ENCODE measurements at regions not wholly inside any gene's neighbourhood (a gene's known extent, or its start where the extent isn't known, plus 50 kb on each side); places are given as distances from the start of the nearest gene placed in this dataset.

DNA sequence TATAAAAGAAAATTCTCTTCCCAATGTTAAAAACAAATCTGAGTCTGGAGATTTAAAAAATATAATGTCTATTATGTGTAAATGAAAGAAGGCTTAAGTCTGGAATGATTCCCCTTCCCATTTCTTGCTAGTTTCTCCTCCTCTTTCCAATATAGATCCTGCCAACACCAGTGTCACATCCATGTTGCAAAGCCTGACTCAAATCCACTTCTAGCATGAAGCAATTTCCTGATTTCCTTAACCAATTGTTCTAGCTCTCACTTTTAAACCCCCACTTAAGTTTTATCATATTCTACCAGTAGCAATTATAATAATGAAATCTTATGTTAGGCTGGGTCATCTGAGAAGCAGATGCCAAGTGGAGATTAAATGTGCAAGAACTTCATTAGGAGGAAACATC lies 100.1 kb upstream of the SEC61G start:
- ChIA-PET RAD21 (ENCODE audit: low non-redundant PET in 1 of 2, low total read pairs in 2 of 2, uncharacterized antibody in 2 of 2, unreplicated experiment in 2 of 2) (no interaction called here), POLR2A (no interaction called here), CTCF (interaction anchor here (1.2 kb wide), 1 partner anchor 396 kb away, joined by 3 read pairs; no protein-coding TSS in a partner anchor)
- H4K20me1 ChIP-seq (ENCODE audit: insufficient read depth): no peaks in the 10 kb centered on the region
- no peaks in the 10 kb centered on the region for H3K27me3 ChIP-seq (ENCODE audit: insufficient read depth, low read length)
- no peak overlapping the region for H3K4me2 ChIP-seq (ENCODE audit: low read length)
- no peak overlapping the region for H3K9ac ChIP-seq (ENCODE audit: low read length)
- intact Hi-C loops (cut with micrococcal nuclease): no loop called here
- H2AFZ ChIP-seq (ENCODE audit: low read depth, low read length, poor library complexity, severe bottlenecking): no peak overlapping the region
- no peaks in the 10 kb centered on the region for H3K9me3 ChIP-seq (ENCODE audit: control insufficient read depth in 1 of 2, insufficient read depth in 1 of 2, low read depth in 1 of 2, low read length in 2 of 2)
- ATAC-seq (no peak), DNase-seq (ENCODE audit: low read depth, low spot score) (no peak)
- no peaks in the 10 kb centered on the region for H3K79me2 ChIP-seq (ENCODE audit: insufficient read depth, low read length)
- no peaks in the 10 kb centered on the region for H3K36me3 ChIP-seq (ENCODE audit: control insufficient read depth in 1 of 2, insufficient read depth in 2 of 2, low read length in 2 of 2)
- BruUV-seq (replicated peaks): no TSS peak
- H3K4me3 ChIP-seq (replicated peaks in 1 of 2; ENCODE audit: low read depth in 1 of 2, low read length in 2 of 2): no peak overlapping the region
- no peak overlapping the region for H3K27ac ChIP-seq (ENCODE audit: low read depth, low read length)
- TF ChIP-seq SRF (IDR thresholded peaks at IDR 0.05; ENCODE audit: low read depth) (no peak), SIN3A (IDR thresholded peaks at IDR 0.05; ENCODE audit: low read depth) (no peak), POLR2AphosphoS5 (IDR thresholded peaks at IDR 0.05; ENCODE audit: low read depth, low read length) (no peak), RAD21 (IDR thresholded peaks at IDR 0.05; ENCODE audit: low read depth) (no peak), YY1 (IDR thresholded peaks at IDR 0.05; ENCODE audit: extremely low read depth, insufficient replicate concordance, low read depth, low read length) (no peak)
- H3K9me2 ChIP-seq (ENCODE audit: insufficient read depth): no peaks in the 10 kb centered on the region
- no peaks in the 10 kb centered on the region for H3K4me1 ChIP-seq (ENCODE audit: control insufficient read depth in 1 of 2, insufficient read depth in 2 of 2, low read length in 2 of 2)

DNA sequence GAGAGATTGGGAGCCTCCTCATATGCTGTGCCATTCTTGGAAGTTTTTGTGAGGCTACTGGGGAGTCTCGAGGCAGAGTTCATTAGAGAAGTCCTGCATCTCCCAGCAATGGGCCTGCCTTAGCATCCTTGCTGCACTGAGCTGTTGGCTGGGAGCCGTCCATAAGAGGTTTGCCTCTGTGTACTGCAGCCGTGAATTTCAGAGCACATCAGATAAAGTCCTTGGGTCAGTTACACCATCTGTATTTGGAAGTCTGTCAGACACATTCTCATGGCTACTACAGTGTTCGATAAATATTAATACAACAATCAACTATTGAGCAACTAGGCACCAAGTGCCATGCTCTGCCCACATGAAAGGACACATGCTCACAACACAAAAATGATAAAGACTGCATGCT lies 100.5 kb upstream of the SEC61G start:
- Histone ChIP-seq H3K36me3 (ENCODE audit: control insufficient read depth in 1 of 2, insufficient read depth in 2 of 2, low read length in 2 of 2) (no peaks in the 10 kb centered on the region), H3K27ac (ENCODE audit: low read depth, low read length) (no peak overlapping the region), H3K9me2 (ENCODE audit: insufficient read depth) (no peaks in the 10 kb centered on the region), H3K9ac (ENCODE audit: low read length) (no peak overlapping the region), H4K20me1 (ENCODE audit: insufficient read depth) (no peaks in the 10 kb centered on the region), H3K9me3 (ENCODE audit: control insufficient read depth in 1 of 2, insufficient read depth in 1 of 2, low read depth in 1 of 2, low read length in 2 of 2) (no peaks in the 10 kb centered on the region), H3K4me1 (ENCODE audit: control insufficient read depth in 1 of 2, insufficient read depth in 2 of 2, low read length in 2 of 2) (no peaks in the 10 kb centered on the region), H3K4me2 (ENCODE audit: low read length) (no peak overlapping the region), H3K4me3 (replicated peaks in 1 of 2; ENCODE audit: low read depth in 1 of 2, low read length in 2 of 2) (no peak overlapping the region), H3K79me2 (ENCODE audit: insufficient read depth, low read length) (no peaks in the 10 kb centered on the region), H2AFZ (ENCODE audit: low read depth, low read length, poor library complexity, severe bottlenecking) (no peak overlapping the region), H3K27me3 (ENCODE audit: insufficient read depth, low read length) (no peaks in the 10 kb centered on the region)
- CTCF ChIA-PET: interaction anchor here (0.9 to 1.2 kb wide), 2 partner anchors 11 to 396 kb away, joined by 3 read pairs; no protein-coding TSS in a partner anchor
- intact Hi-C loops (cut with micrococcal nuclease): no loop called here
- POLR2A ChIA-PET: no interaction called here
- RAD21 ChIA-PET (ENCODE audit: low non-redundant PET in 1 of 2, low total read pairs in 2 of 2, uncharacterized antibody in 2 of 2, unreplicated experiment in 2 of 2): no interaction called here
- DNase-seq (ENCODE audit: low read depth, low spot score) (no peak), ATAC-seq (no peak)
- BruUV-seq (replicated peaks): no TSS peak
- TF ChIP-seq SRF (IDR thresholded peaks at IDR 0.05; ENCODE audit: low read depth): no peak
- TF ChIP-seq SIN3A (IDR thresholded peaks at IDR 0.05; ENCODE audit: low read depth): no peak
- no peak for TF ChIP-seq EGR1 (IDR thresholded peaks at IDR 0.05; ENCODE audit: low read depth)
- TF ChIP-seq CBX3 (IDR thresholded peaks at IDR 0.05; ENCODE audit: low read depth): no peak
- TF ChIP-seq CEBPB (IDR thresholded peaks at IDR 0.05; ENCODE audit: low read depth): no peak
- TF ChIP-seq ZNF274 (IDR thresholded peaks at IDR 0.05; ENCODE audit: low read depth, low read length): no peak
- TF ChIP-seq JUND (IDR thresholded peaks at IDR 0.05): no peak
- TF ChIP-seq, protein P1, sequence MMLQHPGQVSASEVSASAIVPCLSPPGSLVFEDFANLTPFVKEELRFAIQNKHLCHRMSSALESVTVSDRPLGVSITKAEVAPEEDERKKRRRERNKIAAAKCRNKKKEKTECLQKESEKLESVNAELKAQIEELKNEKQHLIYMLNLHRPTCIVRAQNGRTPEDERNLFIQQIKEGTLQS (IDR thresholded peaks at IDR 0.05): no peak
- TF ChIP-seq, protein P2, sequence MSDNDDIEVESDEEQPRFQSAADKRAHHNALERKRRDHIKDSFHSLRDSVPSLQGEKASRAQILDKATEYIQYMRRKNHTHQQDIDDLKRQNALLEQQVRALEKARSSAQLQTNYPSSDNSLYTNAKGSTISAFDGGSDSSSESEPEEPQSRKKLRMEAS (IDR thresholded peaks at IDR 0.05): no peak
- no peak for TF ChIP-seq TCF7L2 (IDR thresholded peaks at IDR 0.05; ENCODE audit: borderline replicate concordance, extremely low read depth, insufficient read depth, insufficient read length)
- no peak for TF ChIP-seq ELF1 (IDR thresholded peaks at IDR 0.05; ENCODE audit: borderline replicate concordance, low read depth)
- no peak for TF ChIP-seq EZH2phosphoT487 (IDR thresholded peaks at IDR 0.05; ENCODE audit: borderline replicate concordance)
- TF ChIP-seq, protein P3, sequence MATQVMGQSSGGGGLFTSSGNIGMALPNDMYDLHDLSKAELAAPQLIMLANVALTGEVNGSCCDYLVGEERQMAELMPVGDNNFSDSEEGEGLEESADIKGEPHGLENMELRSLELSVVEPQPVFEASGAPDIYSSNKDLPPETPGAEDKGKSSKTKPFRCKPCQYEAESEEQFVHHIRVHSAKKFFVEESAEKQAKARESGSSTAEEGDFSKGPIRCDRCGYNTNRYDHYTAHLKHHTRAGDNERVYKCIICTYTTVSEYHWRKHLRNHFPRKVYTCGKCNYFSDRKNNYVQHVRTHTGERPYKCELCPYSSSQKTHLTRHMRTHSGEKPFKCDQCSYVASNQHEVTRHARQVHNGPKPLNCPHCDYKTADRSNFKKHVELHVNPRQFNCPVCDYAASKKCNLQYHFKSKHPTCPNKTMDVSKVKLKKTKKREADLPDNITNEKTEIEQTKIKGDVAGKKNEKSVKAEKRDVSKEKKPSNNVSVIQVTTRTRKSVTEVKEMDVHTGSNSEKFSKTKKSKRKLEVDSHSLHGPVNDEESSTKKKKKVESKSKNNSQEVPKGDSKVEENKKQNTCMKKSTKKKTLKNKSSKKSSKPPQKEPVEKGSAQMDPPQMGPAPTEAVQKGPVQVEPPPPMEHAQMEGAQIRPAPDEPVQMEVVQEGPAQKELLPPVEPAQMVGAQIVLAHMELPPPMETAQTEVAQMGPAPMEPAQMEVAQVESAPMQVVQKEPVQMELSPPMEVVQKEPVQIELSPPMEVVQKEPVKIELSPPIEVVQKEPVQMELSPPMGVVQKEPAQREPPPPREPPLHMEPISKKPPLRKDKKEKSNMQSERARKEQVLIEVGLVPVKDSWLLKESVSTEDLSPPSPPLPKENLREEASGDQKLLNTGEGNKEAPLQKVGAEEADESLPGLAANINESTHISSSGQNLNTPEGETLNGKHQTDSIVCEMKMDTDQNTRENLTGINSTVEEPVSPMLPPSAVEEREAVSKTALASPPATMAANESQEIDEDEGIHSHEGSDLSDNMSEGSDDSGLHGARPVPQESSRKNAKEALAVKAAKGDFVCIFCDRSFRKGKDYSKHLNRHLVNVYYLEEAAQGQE (IDR thresholded peaks at IDR 0.05; ENCODE audit: low read depth): no peak
